ENCODE measurements at regions not wholly inside any gene's neighbourhood (a gene's known extent, or its start where the extent isn't known, plus 50 kb on each side); places are given as distances from the start of the nearest gene placed in this dataset.

DNA sequence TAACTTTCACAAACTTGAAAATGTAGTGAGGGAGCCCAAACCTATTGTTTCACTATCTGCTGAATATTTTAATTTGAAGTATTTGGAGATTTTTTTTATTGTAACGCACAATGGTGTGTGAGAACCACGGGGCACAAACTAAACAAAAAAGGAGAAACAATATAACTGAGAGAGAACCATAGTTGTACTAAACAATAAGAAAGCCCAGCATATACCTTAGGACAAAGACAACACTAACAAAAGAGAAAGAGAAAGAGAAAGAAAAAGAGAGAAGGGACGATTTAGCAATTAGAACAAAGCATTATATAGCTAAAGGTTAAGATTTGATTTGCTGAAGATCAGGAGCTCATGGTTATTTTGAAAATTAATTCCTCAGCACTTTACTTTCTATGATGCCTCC, 906.0 kb upstream of the NXPH2 start:
- H3K4me1 ChIP-seq (ENCODE audit: control insufficient read depth in 5 of 5, insufficient read depth in 5 of 5, low read length in 5 of 5) = no peaks in the 10 kb centered on the region
- H3K27me3 ChIP-seq (ENCODE audit: control insufficient read depth in 3 of 3, insufficient read depth in 3 of 3, low read length in 2 of 3) = no peaks in the 10 kb centered on the region
- no peaks in the 10 kb centered on the region for H3K36me3 ChIP-seq (ENCODE audit: control insufficient read depth in 4 of 4, insufficient read depth in 4 of 4, low read length in 4 of 4)
- H3K27ac ChIP-seq (ENCODE audit: low read depth in 1 of 2, low read length in 1 of 2) = no peak overlapping the region
- no peaks in the 10 kb centered on the region for H3K9me3 ChIP-seq (ENCODE audit: control insufficient read depth in 4 of 4, insufficient read depth in 3 of 4, low read length in 3 of 4)
- ATAC-seq (ENCODE audit: insufficient read depth, low FRiP score) = no peak
- H3K9ac ChIP-seq (ENCODE audit: insufficient read depth in 1 of 2, low read length in 2 of 2) = no peak overlapping the region
- 83 to 88% methylated on average over 3 of the region's 3 CpGs for WGBS, 2 donors
- no peak for DNase-seq
- H3K4me3 ChIP-seq = no peak overlapping the region
- no peak for TF ChIP-seq CTCF (IDR thresholded peaks at IDR 0.05; ENCODE audit: control extremely low read depth, extremely low read depth)

- no peak overlapping the region for H3K9ac ChIP-seq (ENCODE audit: insufficient read depth in 1 of 2, low read length in 2 of 2)
- ATAC-seq (ENCODE audit: insufficient read depth, low FRiP score) (no peak), DNase-seq (no peak)
- H3K27ac ChIP-seq (ENCODE audit: low read depth in 1 of 2, low read length in 1 of 2) = no peak overlapping the region
- no peaks in the 10 kb centered on the region for H3K4me1 ChIP-seq (ENCODE audit: control insufficient read depth in 5 of 5, insufficient read depth in 5 of 5, low read length in 5 of 5)
- no peaks in the 10 kb centered on the region for H3K27me3 ChIP-seq (ENCODE audit: control insufficient read depth in 3 of 3, insufficient read depth in 3 of 3, low read length in 2 of 3)
- no peak for TF ChIP-seq CTCF (IDR thresholded peaks at IDR 0.05; ENCODE audit: control extremely low read depth, extremely low read depth)
- H3K4me3 ChIP-seq = no peak overlapping the region
- H3K36me3 ChIP-seq (ENCODE audit: control insufficient read depth in 4 of 4, insufficient read depth in 4 of 4, low read length in 4 of 4) = no peaks in the 10 kb centered on the region
- 75 to 76% methylated on average over 5 of the region's 5 CpGs for WGBS, 2 donors
- H3K9me3 ChIP-seq (ENCODE audit: control insufficient read depth in 4 of 4, insufficient read depth in 3 of 4, low read length in 3 of 4) = no peaks in the 10 kb centered on the region
Observed at GRCh38 chr2:139685090-139685983, 905.1 kb upstream of the NXPH2 start.

GRCh38 chr2:139684286-139684860, 904.2 kb upstream of the NXPH2 start:
- DNase-seq = no peak
- Histone ChIP-seq H3K9me3 (ENCODE audit: control insufficient read depth in 4 of 4, insufficient read depth in 3 of 4, low read length in 3 of 4) (no peaks in the 10 kb centered on the region), H3K36me3 (ENCODE audit: control insufficient read depth in 4 of 4, insufficient read depth in 4 of 4, low read length in 4 of 4) (no peaks in the 10 kb centered on the region), H3K9ac (ENCODE audit: insufficient read depth in 1 of 2, low read length in 2 of 2) (no peak overlapping the region), H3K4me1 (ENCODE audit: control insufficient read depth in 5 of 5, insufficient read depth in 5 of 5, low read length in 5 of 5) (no peaks in the 10 kb centered on the region), H3K27me3 (ENCODE audit: control insufficient read depth in 3 of 3, insufficient read depth in 3 of 3, low read length in 2 of 3) (no peaks in the 10 kb centered on the region), H3K4me3 (no peak overlapping the region), H3K27ac (ENCODE audit: low read depth in 1 of 2, low read length in 1 of 2) (no peak overlapping the region)
- 65 to 70% methylated on average over 5 of the region's 5 CpGs for WGBS, 2 donors
- no peak for ATAC-seq (ENCODE audit: insufficient read depth, low FRiP score)
- no peak for TF ChIP-seq CTCF (IDR thresholded peaks at IDR 0.05; ENCODE audit: control extremely low read depth, extremely low read depth)

All from lung (tissue), 11 donors.